ENCODE measurements at regions not wholly inside any gene's neighbourhood (a gene's known extent, or its start where the extent isn't known, plus 50 kb on each side); places are given as distances from the start of the nearest gene placed in this dataset.
"Not testable (repeated sequence)": the region's sequence is repeated elsewhere in the genome, so short reads cannot be mapped to it uniquely, and the experiment has no call there.

DNA sequence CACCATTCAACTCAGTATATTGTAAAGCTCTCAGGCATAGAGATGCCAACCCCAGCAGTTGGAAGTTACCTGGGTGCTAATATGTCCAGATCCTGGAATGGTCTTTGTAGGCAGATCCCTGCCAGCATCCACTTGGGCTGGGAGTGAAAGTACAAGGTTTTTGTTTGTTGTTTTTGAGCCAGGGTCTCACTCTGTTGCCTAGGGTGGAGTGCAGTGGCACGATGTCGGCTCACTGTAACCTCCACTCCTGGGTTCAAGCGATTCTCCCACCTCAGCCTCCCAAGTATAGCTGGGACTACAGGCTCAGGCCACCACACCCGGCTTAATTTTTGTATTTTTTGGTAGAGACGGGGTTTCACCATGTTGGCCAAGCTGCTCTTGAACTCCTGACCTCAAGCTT lies 177.6 kb downstream of the IRF8 start:
- no peaks in the 10 kb centered on the region for H3K36me3 ChIP-seq (ENCODE audit: control insufficient read depth in 4 of 4, insufficient read depth in 4 of 4, low read length in 3 of 4)
- H3K9me3 ChIP-seq (ENCODE audit: control extremely low read depth in 1 of 5, control insufficient read depth in 4 of 5, insufficient read depth in 2 of 5, low read depth in 1 of 5, low read length in 4 of 5): no peaks in the 10 kb centered on the region
- H3K27me3 ChIP-seq (replicated peaks in 2 of 5; ENCODE audit: control insufficient read depth in 4 of 5, insufficient read depth in 5 of 5, low read length in 4 of 5): peaks cover 0 to 60% (median 11%) of the 10 kb centered on the region in 5 experiments
- no peak for DNase-seq
- WGBS (ENCODE audit: insufficient coverage): 100% methylated on average over 4 of the region's 5 CpGs
- CTCF ChIA-PET: interaction anchor here (1.2 to 1.9 kb wide), 2 partner anchors 442 to 444 kb away, joined by 4 to 8 read pairs; no protein-coding TSS in a partner anchor
- POLR2A ChIA-PET: no interaction called here
- no peaks in the 10 kb centered on the region for H3K4me1 ChIP-seq (ENCODE audit: control extremely low read depth in 1 of 4, control insufficient read depth in 4 of 4, insufficient read depth in 4 of 4, low read length in 3 of 4)
- no peak overlapping the region for H3K4me3 ChIP-seq (ENCODE audit: control insufficient read depth in 1 of 7, extremely low read depth in 1 of 7, insufficient read depth in 4 of 7, low read depth in 2 of 7, low read length in 6 of 7)
- no peak overlapping the region for H3K27ac ChIP-seq (ENCODE audit: insufficient read depth in 1 of 2, low read depth in 1 of 2, low read length in 2 of 2, poor library complexity in 1 of 2, severe bottlenecking in 2 of 2)

DNA sequence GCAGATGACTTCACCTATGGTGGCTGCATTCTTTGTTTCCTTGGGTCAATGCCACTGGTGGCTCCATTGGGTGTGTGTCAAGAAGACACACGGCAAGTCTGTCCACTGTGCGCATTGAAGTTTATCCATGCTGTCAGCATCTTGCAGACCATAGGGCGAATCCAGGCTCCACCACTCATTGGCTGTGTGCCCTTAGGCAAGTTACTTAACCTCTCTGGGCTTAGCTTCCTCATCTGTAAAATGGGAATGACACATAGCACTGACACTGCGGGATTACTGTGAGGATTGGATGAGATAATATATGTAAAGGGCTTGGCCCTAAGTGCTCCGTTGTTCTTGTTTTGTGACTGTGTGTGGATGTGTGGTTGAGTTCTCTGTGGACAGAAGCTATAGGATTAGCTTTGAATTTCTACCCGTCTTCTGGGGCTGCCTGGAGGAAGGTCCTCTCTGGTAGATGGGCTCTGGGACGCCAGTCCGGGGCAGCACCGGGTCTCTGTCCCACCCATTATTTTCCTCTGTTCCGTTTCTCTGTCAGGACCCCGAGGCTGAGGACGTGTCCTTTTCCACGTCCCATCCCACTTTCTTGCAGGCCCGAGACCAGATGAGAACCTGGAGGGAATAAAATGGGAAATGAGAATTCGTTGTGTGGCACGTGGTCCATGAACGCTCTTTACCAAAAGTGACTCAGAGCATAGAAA lies 178.4 kb downstream of the IRF8 start:
- no peak for DNase-seq
- no peaks in the 10 kb centered on the region for H3K9me3 ChIP-seq (ENCODE audit: control extremely low read depth in 1 of 5, control insufficient read depth in 4 of 5, insufficient read depth in 2 of 5, low read depth in 1 of 5, low read length in 4 of 5)
- no peaks in the 10 kb centered on the region for H3K4me1 ChIP-seq (ENCODE audit: control extremely low read depth in 1 of 4, control insufficient read depth in 4 of 4, insufficient read depth in 4 of 4, low read length in 3 of 4)
- H3K27ac ChIP-seq (ENCODE audit: insufficient read depth in 1 of 2, low read depth in 1 of 2, low read length in 2 of 2, poor library complexity in 1 of 2, severe bottlenecking in 2 of 2): no peak overlapping the region
- H3K36me3 ChIP-seq (ENCODE audit: control insufficient read depth in 4 of 4, insufficient read depth in 4 of 4, low read length in 3 of 4): no peaks in the 10 kb centered on the region
- H3K4me3 ChIP-seq (ENCODE audit: control insufficient read depth in 1 of 7, extremely low read depth in 1 of 7, insufficient read depth in 4 of 7, low read depth in 2 of 7, low read length in 6 of 7): no peak overlapping the region
- POLR2A ChIA-PET: no interaction called here
- H3K27me3 ChIP-seq (replicated peaks in 2 of 5; ENCODE audit: control insufficient read depth in 4 of 5, insufficient read depth in 5 of 5, low read length in 4 of 5): peaks cover 0 to 59% (median 11%) of the 10 kb centered on the region in 5 experiments
- 94% methylated on average over 14 of the region's 17 CpGs for WGBS (ENCODE audit: insufficient coverage)
- CTCF ChIA-PET: interaction anchor here (1.0 to 1.9 kb wide), 3 partner anchors 10 to 443 kb away, joined by 3 to 8 read pairs (median 4); no protein-coding TSS in a partner anchor

- no peak overlapping the region for H3K4me3 ChIP-seq (ENCODE audit: control insufficient read depth in 1 of 7, extremely low read depth in 1 of 7, insufficient read depth in 4 of 7, low read depth in 2 of 7, low read length in 6 of 7)
- H3K36me3 ChIP-seq (ENCODE audit: control insufficient read depth in 4 of 4, insufficient read depth in 4 of 4, low read length in 3 of 4): no peaks in the 10 kb centered on the region
- CTCF ChIA-PET: interaction anchor here (1.0 to 1.6 kb wide), 2 partner anchors 11 to 441 kb away, joined by 3 read pairs; no protein-coding TSS in a partner anchor
- H3K4me1 ChIP-seq (ENCODE audit: control extremely low read depth in 1 of 4, control insufficient read depth in 4 of 4, insufficient read depth in 4 of 4, low read length in 3 of 4): no peaks in the 10 kb centered on the region
- no peak for DNase-seq
- H3K27ac ChIP-seq (ENCODE audit: insufficient read depth in 1 of 2, low read depth in 1 of 2, low read length in 2 of 2, poor library complexity in 1 of 2, severe bottlenecking in 2 of 2): no peak overlapping the region
- POLR2A ChIA-PET: no interaction called here
- H3K27me3 ChIP-seq (replicated peaks in 2 of 5; ENCODE audit: control insufficient read depth in 4 of 5, insufficient read depth in 5 of 5, low read length in 4 of 5): peaks cover 0 to 66% (median 11%) of the 10 kb centered on the region in 5 experiments
- WGBS (ENCODE audit: insufficient coverage): 95% methylated on average over 18 of the region's 18 CpGs
- no peaks in the 10 kb centered on the region for H3K9me3 ChIP-seq (ENCODE audit: control extremely low read depth in 1 of 5, control insufficient read depth in 4 of 5, insufficient read depth in 2 of 5, low read depth in 1 of 5, low read length in 4 of 5)
Observed at GRCh38 chr16:86078121-86078600, 179.2 kb downstream of the IRF8 start.

DNA sequence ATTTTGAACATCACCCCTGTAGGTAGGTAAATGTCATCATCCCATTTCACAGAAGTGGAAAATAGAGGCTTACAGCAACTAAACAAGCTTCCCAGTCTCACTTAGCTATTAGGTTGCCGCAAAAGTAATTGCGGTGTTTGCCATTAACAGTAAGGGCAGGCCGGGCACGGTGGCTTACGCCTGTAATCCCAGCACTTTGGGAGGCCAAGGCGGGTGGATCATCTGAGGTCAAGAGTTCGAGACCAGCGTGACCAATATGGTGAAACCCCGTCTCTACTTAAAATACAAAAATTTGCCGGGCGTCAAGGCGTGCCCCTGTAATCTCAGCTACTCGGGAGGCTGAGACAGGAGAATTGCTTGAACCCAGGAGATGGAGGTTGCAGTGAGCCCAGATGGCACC lies 179.7 kb downstream of the IRF8 start:
- H3K9me3 ChIP-seq (ENCODE audit: control extremely low read depth in 1 of 5, control insufficient read depth in 4 of 5, insufficient read depth in 2 of 5, low read depth in 1 of 5, low read length in 4 of 5); POLR2A ChIA-PET; DNase-seq; H3K27ac ChIP-seq (ENCODE audit: insufficient read depth in 1 of 2, low read depth in 1 of 2, low read length in 2 of 2, poor library complexity in 1 of 2, severe bottlenecking in 2 of 2); H3K4me1 ChIP-seq (ENCODE audit: control extremely low read depth in 1 of 4, control insufficient read depth in 4 of 4, insufficient read depth in 4 of 4, low read length in 3 of 4); H3K36me3 ChIP-seq (ENCODE audit: control insufficient read depth in 4 of 4, insufficient read depth in 4 of 4, low read length in 3 of 4); H3K4me3 ChIP-seq (ENCODE audit: control insufficient read depth in 1 of 7, extremely low read depth in 1 of 7, insufficient read depth in 4 of 7, low read depth in 2 of 7, low read length in 6 of 7): not testable (repeated sequence)
- peaks cover 0 to 66% (median 11%) of the 10 kb centered on the region in 5 experiments for H3K27me3 ChIP-seq (replicated peaks in 2 of 5; ENCODE audit: control insufficient read depth in 4 of 5, insufficient read depth in 5 of 5, low read length in 4 of 5)
- WGBS (ENCODE audit: insufficient coverage): 99% methylated on average over 13 of the region's 13 CpGs
- CTCF ChIA-PET: interaction anchor here (1.0 to 1.6 kb wide), 2 partner anchors 12 to 440 kb away, joined by 3 read pairs; no protein-coding TSS in a partner anchor

DNA sequence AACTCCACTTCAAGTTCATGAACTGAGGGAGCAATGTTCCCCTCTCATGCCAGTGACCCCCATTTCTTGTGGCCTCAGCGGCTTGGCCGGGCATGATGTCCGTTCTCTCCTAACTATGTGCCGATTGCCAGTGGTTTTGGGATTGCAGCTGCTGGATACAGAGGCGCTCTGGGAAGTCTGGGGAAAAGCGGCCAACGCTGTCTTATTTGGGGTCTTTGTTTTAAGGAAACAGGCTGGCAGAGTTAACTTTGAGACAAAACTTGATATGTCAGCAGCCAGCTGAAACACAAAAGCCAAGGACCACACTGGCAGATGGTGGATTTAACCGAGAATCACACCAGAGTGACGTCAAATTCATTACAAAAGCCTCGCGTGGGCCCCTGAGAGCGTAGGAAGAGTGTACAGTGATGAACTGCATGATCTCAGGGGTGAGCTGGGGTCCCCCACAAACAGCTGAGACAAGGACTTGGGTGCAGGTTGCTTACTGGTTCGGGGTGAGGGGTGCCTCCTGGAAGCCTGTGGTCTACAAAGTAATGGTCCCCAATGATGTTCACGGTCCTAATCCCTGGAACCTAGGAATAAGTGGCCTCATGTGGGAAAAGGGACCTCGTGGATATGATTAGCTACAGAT lies 180.4 kb downstream of the IRF8 start:
- Histone ChIP-seq H3K4me3 (ENCODE audit: control insufficient read depth in 1 of 7, extremely low read depth in 1 of 7, insufficient read depth in 4 of 7, low read depth in 2 of 7, low read length in 6 of 7) (no peak overlapping the region), H3K4me1 (ENCODE audit: control extremely low read depth in 1 of 4, control insufficient read depth in 4 of 4, insufficient read depth in 4 of 4, low read length in 3 of 4) (no peaks in the 10 kb centered on the region), H3K27ac (ENCODE audit: insufficient read depth in 1 of 2, low read depth in 1 of 2, low read length in 2 of 2, poor library complexity in 1 of 2, severe bottlenecking in 2 of 2) (no peak overlapping the region), H3K27me3 (replicated peaks in 2 of 5; ENCODE audit: control insufficient read depth in 4 of 5, insufficient read depth in 5 of 5, low read length in 4 of 5) (peaks cover 0 to 64% (median 11%) of the 10 kb centered on the region in 5 experiments), H3K36me3 (ENCODE audit: control insufficient read depth in 4 of 4, insufficient read depth in 4 of 4, low read length in 3 of 4) (no peaks in the 10 kb centered on the region), H3K9me3 (ENCODE audit: control extremely low read depth in 1 of 5, control insufficient read depth in 4 of 5, insufficient read depth in 2 of 5, low read depth in 1 of 5, low read length in 4 of 5) (no peaks in the 10 kb centered on the region)
- WGBS (ENCODE audit: insufficient coverage): 89% methylated on average over 15 of the region's 15 CpGs
- no peak for DNase-seq
- ChIA-PET POLR2A (no interaction called here), CTCF (interaction anchor here (1.6 kb wide), 1 partner anchor 440 kb away, joined by 3 read pairs; no protein-coding TSS in a partner anchor)

DNA sequence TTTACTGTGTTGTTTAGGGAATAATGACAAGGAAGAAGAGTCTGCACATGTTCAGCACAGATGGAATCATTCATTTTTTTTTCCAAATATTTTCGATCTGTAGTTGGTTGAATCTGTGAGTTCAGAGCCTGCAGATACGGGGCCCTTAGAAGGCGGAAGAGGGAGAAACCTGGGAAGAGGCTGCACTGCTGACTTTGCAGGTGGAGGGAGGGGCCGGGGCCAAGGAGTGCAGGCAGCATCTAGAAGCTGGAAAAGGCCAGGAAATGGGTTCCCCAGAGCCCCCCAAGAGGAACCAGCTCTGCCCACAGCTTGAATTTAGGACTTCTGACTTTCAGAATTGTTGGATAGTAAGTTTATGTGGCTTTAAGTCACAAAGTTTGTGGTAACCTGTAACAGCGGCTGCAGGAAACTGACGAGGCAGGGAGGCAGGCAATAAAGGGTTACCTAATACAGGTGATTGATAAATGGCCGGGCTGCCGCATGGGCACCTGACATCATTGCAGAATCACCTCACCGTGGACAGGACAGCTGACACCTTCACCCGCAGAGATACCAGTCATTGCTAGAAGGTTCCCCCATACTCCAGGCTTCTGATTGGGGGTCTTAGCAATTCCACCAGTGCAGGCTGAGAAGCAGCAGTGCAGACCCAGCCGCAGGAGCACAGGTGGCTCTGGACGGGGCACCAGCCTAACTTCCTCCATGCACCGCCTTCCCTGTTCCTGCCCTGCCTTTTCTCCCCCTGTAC lies 181.3 kb downstream of the IRF8 start:
- WGBS (ENCODE audit: insufficient coverage): 49% methylated on average over 9 of the region's 13 CpGs
- ChIA-PET CTCF (no interaction called here), POLR2A (no interaction called here)
- DNase-seq: no peak
- Histone ChIP-seq H3K36me3 (ENCODE audit: control insufficient read depth in 4 of 4, insufficient read depth in 4 of 4, low read length in 3 of 4) (no peaks in the 10 kb centered on the region), H3K27ac (ENCODE audit: insufficient read depth in 1 of 2, low read depth in 1 of 2, low read length in 2 of 2, poor library complexity in 1 of 2, severe bottlenecking in 2 of 2) (no peak overlapping the region), H3K27me3 (replicated peaks in 2 of 5; ENCODE audit: control insufficient read depth in 4 of 5, insufficient read depth in 5 of 5, low read length in 4 of 5) (peaks cover 0 to 64% (median 11%) of the 10 kb centered on the region in 5 experiments), H3K9me3 (ENCODE audit: control extremely low read depth in 1 of 5, control insufficient read depth in 4 of 5, insufficient read depth in 2 of 5, low read depth in 1 of 5, low read length in 4 of 5) (no peaks in the 10 kb centered on the region), H3K4me1 (ENCODE audit: control extremely low read depth in 1 of 4, control insufficient read depth in 4 of 4, insufficient read depth in 4 of 4, low read length in 3 of 4) (no peaks in the 10 kb centered on the region), H3K4me3 (ENCODE audit: control insufficient read depth in 1 of 7, extremely low read depth in 1 of 7, insufficient read depth in 4 of 7, low read depth in 2 of 7, low read length in 6 of 7) (no peak overlapping the region)
